ENCODE measurements at regions not wholly inside any gene's neighbourhood (a gene's known extent, or its start where the extent isn't known, plus 50 kb on each side); places are given as distances from the start of the nearest gene placed in this dataset.

- no peak for TF ChIP-seq CTCF (IDR thresholded peaks at IDR 0.05)
- TF ChIP-seq POLR2AphosphoS5 (IDR thresholded peaks at IDR 0.05; ENCODE audit: low read depth, low read length) = no peak
- no peak for TF ChIP-seq SIN3A (IDR thresholded peaks at IDR 0.05; ENCODE audit: borderline replicate concordance, insufficient read depth, low read depth, low read length)
- no peak for TF ChIP-seq REST (IDR thresholded peaks at IDR 0.05; ENCODE audit: insufficient read depth in 1 of 2, low read depth in 2 of 2, low read length in 1 of 2)
- TF ChIP-seq TCF7L2 (IDR thresholded peaks at IDR 0.05; ENCODE audit: low read depth, low read length) = no peak
Observed at GRCh38 chr3:66101901-66102300, 63.2 kb upstream of the MAGI1 start.
